ENCODE measurements at regions not wholly inside any gene's neighbourhood (a gene's known extent, or its start where the extent isn't known, plus 50 kb on each side); places are given as distances from the start of the nearest gene placed in this dataset.
A peak's percentile ranks its signal among the peaks of the same experiment; 100 is the strongest.

DNA sequence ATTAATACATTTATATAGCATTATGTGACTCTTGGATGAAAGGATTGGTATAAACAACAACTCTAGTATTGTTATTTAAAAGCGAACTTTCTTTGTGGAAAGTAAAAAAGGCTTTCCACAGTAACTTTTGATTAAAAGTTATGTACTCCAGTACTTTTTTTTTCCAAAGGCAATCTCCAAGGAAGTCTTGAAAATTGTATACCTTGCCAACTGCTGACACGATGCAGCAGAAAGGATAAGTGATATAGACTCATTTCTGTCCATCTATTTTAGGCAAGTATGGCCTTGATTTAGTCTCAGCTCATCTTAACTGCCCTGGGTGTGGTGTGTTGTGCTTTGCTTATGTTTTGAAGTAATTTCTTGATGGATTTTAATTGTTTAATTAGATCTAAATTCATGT lies 79.7 kb downstream of the OTOL1 start:
- TF ChIP-seq, protein P1, sequence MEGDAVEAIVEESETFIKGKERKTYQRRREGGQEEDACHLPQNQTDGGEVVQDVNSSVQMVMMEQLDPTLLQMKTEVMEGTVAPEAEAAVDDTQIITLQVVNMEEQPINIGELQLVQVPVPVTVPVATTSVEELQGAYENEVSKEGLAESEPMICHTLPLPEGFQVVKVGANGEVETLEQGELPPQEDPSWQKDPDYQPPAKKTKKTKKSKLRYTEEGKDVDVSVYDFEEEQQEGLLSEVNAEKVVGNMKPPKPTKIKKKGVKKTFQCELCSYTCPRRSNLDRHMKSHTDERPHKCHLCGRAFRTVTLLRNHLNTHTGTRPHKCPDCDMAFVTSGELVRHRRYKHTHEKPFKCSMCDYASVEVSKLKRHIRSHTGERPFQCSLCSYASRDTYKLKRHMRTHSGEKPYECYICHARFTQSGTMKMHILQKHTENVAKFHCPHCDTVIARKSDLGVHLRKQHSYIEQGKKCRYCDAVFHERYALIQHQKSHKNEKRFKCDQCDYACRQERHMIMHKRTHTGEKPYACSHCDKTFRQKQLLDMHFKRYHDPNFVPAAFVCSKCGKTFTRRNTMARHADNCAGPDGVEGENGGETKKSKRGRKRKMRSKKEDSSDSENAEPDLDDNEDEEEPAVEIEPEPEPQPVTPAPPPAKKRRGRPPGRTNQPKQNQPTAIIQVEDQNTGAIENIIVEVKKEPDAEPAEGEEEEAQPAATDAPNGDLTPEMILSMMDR (IDR thresholded peaks at IDR 0.05; ENCODE audit: control insufficient read depth, extremely low read depth, insufficient read depth) = no peak
- DNase-seq (ENCODE audit: low read depth) = no peak
- no peak overlapping the region for H3K4me3 ChIP-seq (ENCODE audit: low read depth, low read length)

DNA sequence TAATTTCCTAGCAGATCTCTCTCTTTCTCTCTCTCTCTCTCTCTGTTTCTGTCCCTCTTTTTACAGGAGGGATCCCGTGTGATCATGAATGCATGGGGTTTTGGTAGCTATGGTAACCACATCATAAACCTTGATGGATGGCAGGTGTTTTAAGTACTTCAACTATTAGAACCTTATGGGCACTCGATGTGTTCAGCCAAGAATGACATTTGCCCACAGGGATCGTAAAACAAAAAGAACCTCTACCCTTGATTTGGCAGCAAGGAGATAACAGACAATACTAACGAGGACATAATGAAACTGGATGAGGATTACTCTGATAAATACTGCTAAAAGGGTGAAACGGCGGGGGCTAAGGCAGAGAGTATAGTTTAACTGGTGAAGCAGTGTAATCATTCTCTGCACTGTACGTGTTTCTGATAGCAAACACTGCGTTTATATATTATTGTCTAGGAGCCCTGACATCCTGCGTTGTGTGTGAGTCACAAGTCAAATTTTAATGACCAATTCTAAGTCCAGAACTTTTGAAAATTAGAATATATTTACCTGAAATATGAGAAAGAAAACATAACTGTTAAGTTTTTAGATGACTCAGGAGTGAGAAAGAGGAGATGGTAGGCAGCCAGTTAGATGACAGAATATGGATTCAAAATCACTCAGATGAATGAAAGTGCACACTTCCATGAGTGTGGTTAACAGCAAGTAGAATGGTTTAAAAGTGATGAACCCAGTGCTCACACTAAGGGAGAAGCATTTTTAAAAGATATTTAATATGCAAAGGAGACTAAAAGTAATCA lies 80.3 kb downstream of the OTOL1 start:
- TF ChIP-seq, protein P1 (IDR thresholded peaks at IDR 0.05; ENCODE audit: control insufficient read depth, extremely low read depth, insufficient read depth) = no peak
- DNase-seq (ENCODE audit: low read depth) = no peak
- H3K4me3 ChIP-seq (ENCODE audit: low read depth, low read length) = no peak overlapping the region

DNA sequence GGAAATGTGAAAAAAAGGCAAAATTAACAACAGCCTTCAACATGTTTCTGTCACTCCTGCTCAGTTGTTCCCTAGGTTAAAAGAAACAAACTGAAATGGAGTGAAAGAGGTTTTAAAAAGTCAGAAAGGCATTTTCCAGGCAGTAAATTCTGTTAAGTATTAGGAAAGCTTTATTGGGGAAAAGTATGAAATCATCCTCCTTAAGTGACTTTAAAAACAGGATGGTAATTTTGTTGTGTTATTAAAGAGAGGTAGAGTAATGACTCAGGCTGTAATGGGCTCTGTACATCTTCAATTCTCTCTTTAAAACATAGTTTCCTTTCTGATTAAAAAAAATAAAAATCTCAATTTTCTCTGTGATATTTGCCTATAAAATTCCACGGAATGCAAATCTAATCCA lies 81.1 kb downstream of the OTOL1 start:
- no peak for DNase-seq (ENCODE audit: low read depth)
- H3K4me3 ChIP-seq (ENCODE audit: low read depth, low read length) = no peak overlapping the region
- TF ChIP-seq, protein P1 (IDR thresholded peaks at IDR 0.05; ENCODE audit: control insufficient read depth, extremely low read depth, insufficient read depth) = no peak

DNA sequence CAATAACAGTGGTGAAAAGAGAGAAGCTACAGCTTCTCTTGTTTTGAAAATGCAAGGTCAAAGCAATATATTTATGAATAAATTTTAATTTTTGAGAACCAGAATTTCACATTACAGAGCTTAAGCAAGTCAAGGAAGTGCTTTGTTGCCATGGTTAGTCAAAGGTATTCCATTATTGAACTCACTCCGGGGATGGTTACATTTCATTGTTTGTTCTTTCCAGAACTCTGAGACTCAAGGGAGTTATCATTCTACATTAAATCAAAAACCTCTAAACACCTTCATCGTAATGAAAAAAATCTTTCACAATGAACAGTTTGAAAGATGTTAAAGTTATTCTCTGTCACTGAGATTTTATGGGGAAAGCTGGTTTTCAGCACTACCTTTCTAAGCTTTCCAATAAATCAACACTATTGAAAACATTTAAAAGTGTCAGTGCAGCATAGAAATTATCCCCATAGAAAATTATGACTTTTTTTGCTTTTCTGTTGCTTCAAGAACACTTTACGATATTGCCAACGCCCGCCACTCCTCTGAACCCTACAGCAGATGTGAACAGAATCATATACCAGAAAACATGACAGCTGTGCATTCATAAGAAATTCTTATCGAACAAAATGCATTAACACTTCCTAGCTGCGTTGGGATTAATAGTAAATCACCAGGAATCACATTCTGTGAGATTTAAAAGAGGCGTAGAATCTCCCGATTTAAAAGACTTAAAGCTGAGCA lies 83.0 kb downstream of the OTOL1 start:
- TF ChIP-seq, protein P1 (IDR thresholded peaks at IDR 0.05; ENCODE audit: control insufficient read depth, extremely low read depth, insufficient read depth) = no peak
- H3K4me3 ChIP-seq (ENCODE audit: low read depth, low read length) = no peak overlapping the region
- no peak for DNase-seq (ENCODE audit: low read depth)

DNA sequence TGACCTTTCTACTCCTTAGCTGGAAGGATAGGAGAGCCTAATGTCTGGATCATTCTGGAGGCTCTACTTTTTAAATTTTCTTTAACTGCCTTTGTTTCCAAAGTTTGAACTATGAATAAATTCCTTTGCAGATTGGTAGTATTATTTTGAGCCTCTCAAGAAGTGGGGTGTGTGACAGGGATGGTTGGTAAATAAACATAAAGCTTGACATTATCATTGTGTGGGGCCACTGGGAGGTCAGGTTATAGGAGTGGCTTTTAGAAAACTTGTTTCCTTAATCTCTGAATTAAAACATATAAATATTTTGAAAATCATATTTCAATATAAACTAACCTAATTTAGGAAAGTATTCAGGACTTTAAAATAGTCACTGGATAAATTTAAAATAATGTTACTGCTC lies 89.3 kb downstream of the OTOL1 start:
- H3K4me3 ChIP-seq (ENCODE audit: low read depth, low read length) = no peak overlapping the region
- DNase-seq (ENCODE audit: low read depth) = no peak
- TF ChIP-seq, protein P1 (IDR thresholded peaks at IDR 0.05; ENCODE audit: control insufficient read depth, extremely low read depth, insufficient read depth) = no peak

DNA sequence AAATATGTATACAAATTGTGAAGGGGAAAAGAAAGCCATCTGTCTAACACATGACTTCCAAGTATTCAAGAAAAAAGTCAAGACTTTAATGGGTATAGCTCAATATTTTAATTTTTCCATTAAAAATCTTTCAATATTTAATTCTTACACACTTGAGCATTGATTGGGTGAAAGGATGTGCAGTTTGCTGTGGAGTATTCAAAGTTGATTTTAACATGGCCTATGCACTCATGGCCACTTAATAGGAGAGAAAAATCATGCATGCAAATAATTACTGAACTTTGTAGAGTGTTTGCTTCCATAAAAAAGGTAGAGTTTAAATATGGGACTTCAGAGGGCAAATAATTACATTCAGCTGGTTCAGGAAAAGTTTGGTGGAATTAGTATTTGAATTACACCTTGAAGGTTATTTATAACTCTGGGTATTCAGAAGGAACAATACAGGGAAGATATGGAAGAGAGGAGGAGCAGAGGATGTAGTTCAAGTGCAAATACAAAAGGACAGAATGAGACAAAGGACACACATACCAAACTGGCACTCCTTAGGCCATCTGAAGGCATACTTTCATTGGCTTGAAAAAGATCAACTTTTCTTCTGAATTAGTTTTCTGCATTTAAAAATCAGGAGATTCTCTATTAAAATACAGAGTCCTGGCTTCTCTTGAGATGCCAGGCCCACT lies 90.1 kb downstream of the OTOL1 start:
- DNase-seq (ENCODE audit: low read depth) = peak; percentile 67
- no peak overlapping the region for H3K4me3 ChIP-seq (ENCODE audit: low read depth, low read length)
- TF ChIP-seq, protein P1 (IDR thresholded peaks at IDR 0.05; ENCODE audit: control insufficient read depth, extremely low read depth, insufficient read depth) = no peak

Measured in LNCaP clone FGC (cell line).